CD4-positive, alpha-beta T cell (primary cell): ENCODE measurements at regions not wholly inside any gene's neighbourhood (a gene's known extent, or its start where the extent isn't known, plus 50 kb on each side); places are given as distances from the start of the nearest gene placed in this dataset.

Experiments
- ATAC-seq: fragments of 200-7000 bp; cut with Tn5 transposase; one replicate; pipeline ENCODE4 v1.10.0; 2022; ENCODE audit warnings: mild to moderate bottlenecking; ENCODE audit not compliant: poor library complexity
- CTCF ChIA-PET: fragments of 350-600 bp; sonication (Branson Sonifier 250); formaldehyde crosslinking; loops from one replicate; lab custom pipeline; 2021; ENCODE audit warnings: antibody characterized with exemption, inconsistent platforms; lab: Charles Lee
- POLR2A ChIA-PET: fragments of 350-600 bp; sonication (Branson Sonifier 250); formaldehyde crosslinking; loops from one replicate; lab custom pipeline; 2021; ENCODE audit warnings: antibody characterized with exemption, inconsistent platforms; lab: Charles Lee
- DNase-seq, 14 experiments: peaks; one replicate each; pipeline ENCODE4 v3.0.0-alpha.2; 2013 to 2020; ENCODE audit warnings: mixed read lengths in 2 of 14
- H3K27ac ChIP-seq, 2 donors: one replicate each; pipeline versions ENCODE4 v1.5.1 to v1.7.0; 2013; ENCODE audit warnings: low read length in 2 of 2, low read depth in 1 of 2, mild to moderate bottlenecking in 1 of 2
- H3K27me3 ChIP-seq, 2 experiments: 1 replicate in 1 of 2; 2 replicates in 1 of 2; pipeline versions ENCODE4 v1.6.1 to v1.7.0; 2013; ENCODE audit warnings: low read length in 2 of 2, control low read depth in 1 of 2, mild to moderate bottlenecking in 1 of 2, moderate library complexity in 1 of 2; ENCODE audit not compliant: insufficient read depth in 2 of 2, control insufficient read depth in 1 of 2
- H3K36me3 ChIP-seq: one replicate; pipeline ENCODE4 v1.6.1; 2013; ENCODE audit warnings: low read length, control low read depth; ENCODE audit not compliant: insufficient read depth
- H3K4me1 ChIP-seq: one replicate; pipeline ENCODE4 v1.6.1; 2013; ENCODE audit warnings: low read length, control low read depth; ENCODE audit not compliant: insufficient read depth
- H3K4me3 ChIP-seq: one replicate; pipeline ENCODE4 v1.5.1; 2013; ENCODE audit warnings: mild to moderate bottlenecking, low read length, moderate library complexity
- H3K9me3 ChIP-seq, 2 experiments: 1 replicate in 1 of 2; 2 replicates in 1 of 2; pipeline versions ENCODE4 v1.6.1 to v1.7.0; 2013; ENCODE audit warnings: low read length in 2 of 2, mild to moderate bottlenecking in 2 of 2, control low read depth in 1 of 2, moderate library complexity in 1 of 2; ENCODE audit not compliant: control insufficient read depth in 1 of 2, insufficient read depth in 1 of 2
- H3K27ac Mint-ChIP-seq: one replicate; pipeline ENCODE4 v1.8.0; 2020; ENCODE audit warnings: mixed read lengths
- H3K27me3 Mint-ChIP-seq: one replicate; pipeline ENCODE4 v1.8.0; 2021; ENCODE audit warnings: mixed read lengths
- H3K36me3 Mint-ChIP-seq: one replicate; pipeline ENCODE4 v1.8.0; 2021; ENCODE audit warnings: low read depth, mixed read lengths
- H3K4me1 Mint-ChIP-seq: one replicate; pipeline ENCODE4 v1.8.0; 2021; ENCODE audit warnings: low read depth, mixed read lengths
- H3K4me3 Mint-ChIP-seq: one replicate; pipeline ENCODE4 v1.8.0; 2020; ENCODE audit warnings: mild to moderate bottlenecking, mixed read lengths
- H3K9me3 Mint-ChIP-seq: one replicate; pipeline ENCODE4 v1.8.0; 2020; ENCODE audit warnings: mixed read lengths
- CTCF ChIP-seq: fragments of 200-600 bp; IDR thresholded peaks from one replicate; pipeline ENCODE4 v1.8.0; 2022; ENCODE audit warnings: antibody characterized with exemption, mild to moderate bottlenecking
- intact Hi-C, 2 experiments: fragments of 100-400 bp; cut with DNase I in 1 of 2; cut with micrococcal nuclease in 1 of 2; formaldehyde crosslinking; loops; one replicate each; pipeline versions ENCODE4 v1.15.1 to v1.9.0; 2023 to 2025; cut with DNase I, micrococcal nuclease

DNA sequence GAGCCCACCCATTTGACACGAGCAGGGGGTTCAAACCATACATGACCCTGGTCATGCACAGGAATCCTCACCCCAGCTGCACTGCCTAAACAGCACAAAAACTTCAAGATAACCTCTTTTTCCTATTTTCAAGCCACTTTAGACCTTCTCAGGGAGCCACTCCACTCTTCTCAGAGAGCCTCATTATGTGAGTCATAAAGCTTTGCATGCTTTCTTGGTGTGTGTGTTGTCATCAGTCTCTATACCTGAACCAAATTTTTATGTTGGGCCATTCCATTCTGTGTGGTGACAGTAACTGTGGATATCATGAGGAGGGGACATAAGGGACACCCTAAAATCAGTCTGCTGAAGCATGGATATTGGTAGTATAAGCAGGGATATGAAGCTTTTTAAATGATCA lies 769.5 kb upstream of the API5 start:
- CTCF ChIA-PET = no interaction called here
- no peak overlapping the region for H3K27ac ChIP-seq
- DNase-seq (no peak), ATAC-seq (no peak)
- no peak overlapping the region for H3K27ac Mint-ChIP-seq
- POLR2A ChIA-PET = no interaction called here
- no peaks in the 10 kb centered on the region for H3K36me3 ChIP-seq
- intact Hi-C loops = no loop called here
- no peaks in the 10 kb centered on the region for H3K4me1 Mint-ChIP-seq
- no peaks in the 10 kb centered on the region for H3K27me3 ChIP-seq
- no peak overlapping the region for H3K4me3 Mint-ChIP-seq
- no peaks in the 10 kb centered on the region for H3K36me3 Mint-ChIP-seq
- no peaks in the 10 kb centered on the region for H3K4me1 ChIP-seq
- peaks cover 2% of the 10 kb centered on the region for H3K9me3 Mint-ChIP-seq
- TF ChIP-seq CTCF = no peak
- H3K9me3 ChIP-seq = peaks cover 0 to 3% of the 10 kb centered on the region in 2 experiments
- no peaks in the 10 kb centered on the region for H3K27me3 Mint-ChIP-seq
- H3K4me3 ChIP-seq = no peak overlapping the region

DNA sequence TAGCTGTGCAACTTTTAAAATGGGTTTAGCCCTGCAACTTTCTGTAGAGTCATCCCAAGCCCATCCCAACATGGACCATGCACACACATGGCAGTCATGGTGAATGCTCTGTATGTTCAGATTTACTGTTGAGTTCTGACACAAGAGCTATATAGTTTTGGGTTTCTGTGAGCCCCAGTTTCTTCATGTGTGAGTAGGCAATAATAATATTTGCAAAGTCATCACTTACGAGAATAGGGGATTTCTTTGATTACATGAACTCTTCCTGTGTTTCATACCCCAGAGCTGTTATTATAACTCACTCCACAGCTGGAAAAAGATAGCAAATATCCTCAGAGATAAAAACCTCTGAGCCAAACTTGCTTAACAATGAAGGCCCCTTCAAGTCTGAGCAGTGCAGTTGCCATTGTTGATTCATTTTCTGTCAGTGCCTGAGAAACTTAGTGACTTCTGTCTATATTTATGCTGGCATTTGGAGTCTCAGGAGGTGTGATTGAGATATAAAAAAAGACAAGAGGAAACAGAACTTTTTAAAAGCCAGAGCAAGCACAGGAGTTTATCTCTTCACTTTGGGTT lies 767.9 kb upstream of the API5 start:
- no peak for DNase-seq
- peaks cover 0 to under 1% of the 10 kb centered on the region in 2 experiments for H3K9me3 ChIP-seq
- Mint-ChIP-seq H3K27ac (no peak overlapping the region), H3K36me3 (no peaks in the 10 kb centered on the region), H3K27me3 (no peaks in the 10 kb centered on the region), H3K9me3 (peaks cover 4% of the 10 kb centered on the region), H3K4me1 (no peaks in the 10 kb centered on the region), H3K4me3 (no peak overlapping the region)
- no peak for TF ChIP-seq CTCF
- ChIA-PET CTCF (no interaction called here), POLR2A (no interaction called here)
- no peaks in the 10 kb centered on the region for H3K36me3 ChIP-seq
- H3K27ac ChIP-seq = no peak overlapping the region
- no peaks in the 10 kb centered on the region for H3K4me1 ChIP-seq
- H3K4me3 ChIP-seq = no peak overlapping the region
- intact Hi-C loops = no loop called here
- H3K27me3 ChIP-seq = no peaks in the 10 kb centered on the region
- ATAC-seq = no peak

GRCh38 chr11:42544726-42545125 lies 767.1 kb upstream of the API5 start:
- ChIA-PET CTCF (no interaction called here), POLR2A (no interaction called here)
- H3K27me3 Mint-ChIP-seq = no peaks in the 10 kb centered on the region
- H3K4me3 ChIP-seq = no peak overlapping the region
- ATAC-seq = no peak
- H3K9me3 ChIP-seq = no peaks in the 10 kb centered on the region
- no peak for TF ChIP-seq CTCF
- no peak overlapping the region for H3K4me3 Mint-ChIP-seq
- no peak overlapping the region for H3K27ac Mint-ChIP-seq
- peaks cover 4% of the 10 kb centered on the region for H3K9me3 Mint-ChIP-seq
- H3K36me3 Mint-ChIP-seq = no peaks in the 10 kb centered on the region
- H3K27me3 ChIP-seq = no peaks in the 10 kb centered on the region
- intact Hi-C loops = no loop called here
- no peaks in the 10 kb centered on the region for H3K4me1 ChIP-seq
- no peaks in the 10 kb centered on the region for H3K4me1 Mint-ChIP-seq
- H3K36me3 ChIP-seq = no peaks in the 10 kb centered on the region
- no peak overlapping the region for H3K27ac ChIP-seq
- DNase-seq = no peak
